SJSA1 (cell line): ENCODE measurements at regions not wholly inside any gene's neighbourhood (a gene's known extent, or its start where the extent isn't known, plus 50 kb on each side); places are given as distances from the start of the nearest gene placed in this dataset.
"Not testable (repeated sequence)": the region's sequence is repeated elsewhere in the genome, so short reads cannot be mapped to it uniquely, and the experiment has no call there.

Experiments used
- DNase-seq, 2 experiments: peaks; one replicate each; pipeline ENCODE4 v3.0.0-alpha.2; 2015 to 2020; ENCODE audit warnings: low spot score in 2 of 2, low read depth in 1 of 2
- H3K27ac ChIP-seq: fragments of 250-450 bp; sonication (Bioruptor Pico); 2 replicates; pipeline ENCODE4 v1.5.1; 2020; ENCODE audit warnings: mild to moderate bottlenecking, moderate library complexity
- H3K27me3 ChIP-seq: fragments of 250-450 bp; sonication (Bioruptor Pico); replicated peaks from 2 replicates; pipeline ENCODE4 v1.5.1; 2020; ENCODE audit warnings: mild to moderate bottlenecking, moderate library complexity
- H3K36me3 ChIP-seq: fragments of 250-450 bp; sonication (Bioruptor Pico); 2 replicates; pipeline ENCODE4 v1.5.1; 2020; ENCODE audit warnings: mild to moderate bottlenecking
- H3K4me1 ChIP-seq: fragments of 250-450 bp; sonication (Bioruptor Pico); replicated peaks from 2 replicates; pipeline ENCODE4 v1.6.1; 2021; ENCODE audit warnings: mild to moderate bottlenecking
- H3K4me3 ChIP-seq: fragments of 250-450 bp; sonication (Bioruptor Pico); 2 replicates; pipeline ENCODE4 v1.5.1; 2020; ENCODE audit warnings: mild to moderate bottlenecking
- H3K9me3 ChIP-seq: fragments of 250-450 bp; sonication (Bioruptor Pico); replicated peaks from 2 replicates; pipeline ENCODE4 v1.5.1; 2020; ENCODE audit warnings: mild to moderate bottlenecking

DNA sequence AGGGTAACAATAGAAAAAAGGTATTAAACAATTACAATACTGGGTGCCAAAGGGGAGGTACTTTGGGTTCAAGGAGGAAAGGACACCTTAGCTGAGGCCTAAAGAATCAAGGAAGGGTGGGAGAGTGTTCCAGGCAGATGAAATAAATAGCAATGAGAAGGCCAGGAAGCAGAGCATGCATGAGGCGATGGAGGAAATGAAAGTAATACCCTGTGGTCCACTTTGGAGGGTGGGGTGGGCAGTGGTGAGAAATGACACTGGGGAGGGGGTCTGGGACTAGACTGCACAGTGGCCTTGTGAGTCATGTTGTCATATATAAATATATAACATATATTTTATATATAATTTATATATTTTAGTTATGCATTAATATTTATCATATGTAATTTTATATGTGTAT, 55.9 kb downstream of the BHLHE40 start:
- H3K27me3 ChIP-seq, result no peaks in the 10 kb centered on the region
- H3K4me1 ChIP-seq, result no peaks in the 10 kb centered on the region
- no peak for DNase-seq
- no peaks in the 10 kb centered on the region for H3K36me3 ChIP-seq
- H3K9me3 ChIP-seq, result no peaks in the 10 kb centered on the region
- no peak overlapping the region for H3K27ac ChIP-seq
- H3K4me3 ChIP-seq, result no peak overlapping the region

DNA sequence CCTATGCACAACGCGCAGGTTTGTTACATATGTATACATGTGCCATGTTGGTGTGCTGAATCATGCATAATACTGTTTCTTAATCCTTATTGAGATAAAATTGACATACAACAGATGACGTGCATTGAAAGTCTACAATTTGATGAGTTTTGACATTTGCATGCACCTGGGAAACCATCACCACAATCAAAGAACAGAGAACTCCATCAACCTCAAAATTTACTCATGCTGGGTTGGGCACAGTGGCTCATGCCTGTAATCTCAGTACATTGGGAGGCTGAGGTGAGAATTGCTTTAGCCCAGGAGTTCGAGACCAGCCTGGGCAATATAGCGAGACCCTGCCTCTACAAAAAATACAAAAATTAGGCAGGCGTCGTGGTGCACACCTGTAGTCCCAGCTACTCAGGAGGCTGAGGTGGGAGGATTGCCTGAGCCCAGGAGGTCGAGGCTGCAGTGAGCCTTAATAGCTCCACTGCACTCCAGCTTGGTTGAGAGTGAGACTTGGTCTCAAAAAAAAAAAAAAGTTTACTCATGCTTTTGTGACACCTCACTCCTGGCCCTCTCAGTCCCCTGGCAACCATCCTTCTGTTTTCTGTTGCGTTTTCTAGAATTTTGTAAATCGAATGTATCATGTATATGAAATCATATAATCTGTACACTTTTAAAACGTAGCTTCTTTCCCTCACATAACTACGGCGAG, 56.6 kb downstream of the BHLHE40 start:
- no peak for DNase-seq
- no peak overlapping the region for H3K4me3 ChIP-seq

DNA sequence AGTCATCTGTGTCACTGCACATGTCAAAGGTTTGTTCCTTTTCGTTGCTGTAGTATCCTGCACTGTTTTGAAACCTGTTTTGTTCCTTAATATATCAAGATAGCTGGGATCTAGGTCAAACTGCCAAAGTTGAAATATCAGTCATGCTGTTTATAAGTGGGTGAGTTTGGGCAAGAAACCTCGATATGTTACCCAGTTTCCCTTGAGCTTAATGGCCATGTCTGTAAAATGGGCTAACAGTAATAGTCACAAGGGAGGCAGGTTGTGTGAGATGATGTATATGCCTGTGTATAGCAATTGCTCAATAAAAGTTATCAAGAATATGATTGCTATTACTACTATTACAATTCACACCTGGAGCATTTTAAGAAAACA, 57.1 kb downstream of the BHLHE40 start:
- Histone ChIP-seq H3K27me3 (no peaks in the 10 kb centered on the region), H3K36me3 (no peaks in the 10 kb centered on the region), H3K4me3 (no peak overlapping the region), H3K9me3 (no peaks in the 10 kb centered on the region), H3K27ac (no peak overlapping the region), H3K4me1 (no peaks in the 10 kb centered on the region)
- no peak for DNase-seq

More for the DNA sequence above, 56.6 kb downstream of the BHLHE40 start:
- Histone ChIP-seq H3K27ac (no peak overlapping the region), H3K27me3 (no peaks in the 10 kb centered on the region), H3K4me1 (no peaks in the 10 kb centered on the region), H3K36me3 (no peaks in the 10 kb centered on the region), H3K9me3 (no peaks in the 10 kb centered on the region)

DNA sequence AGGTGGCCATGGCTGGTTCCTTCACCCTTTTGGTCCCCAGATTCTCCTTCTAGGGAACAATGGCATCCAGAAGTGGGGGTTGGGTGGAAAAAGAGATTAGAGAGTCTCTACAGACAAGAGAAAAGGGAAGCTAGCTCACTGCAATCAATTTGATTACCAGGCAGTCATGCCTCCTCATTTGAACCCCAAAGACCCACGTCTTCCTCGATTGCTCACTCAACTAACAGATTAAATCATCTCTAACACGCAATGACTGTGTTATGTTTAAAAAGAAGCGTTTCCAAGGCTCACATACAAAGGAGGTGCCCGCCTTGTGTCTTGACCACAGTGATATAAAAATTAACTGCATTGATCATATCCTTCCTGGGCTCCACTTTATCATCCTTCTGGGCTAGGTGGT, 57.6 kb downstream of the BHLHE40 start:
- Histone ChIP-seq H3K9me3 (no peaks in the 10 kb centered on the region), H3K4me3 (no peak overlapping the region), H3K4me1 (no peaks in the 10 kb centered on the region), H3K36me3 (no peaks in the 10 kb centered on the region), H3K27me3 (no peaks in the 10 kb centered on the region), H3K27ac (no peak overlapping the region)
- DNase-seq, result no peak

- H3K4me1 ChIP-seq, result no peaks in the 10 kb centered on the region
- no peaks in the 10 kb centered on the region for H3K36me3 ChIP-seq
- no peaks in the 10 kb centered on the region for H3K9me3 ChIP-seq
- H3K27ac ChIP-seq, result no peak overlapping the region
- no peak for DNase-seq
- H3K27me3 ChIP-seq, result no peaks in the 10 kb centered on the region
- no peak overlapping the region for H3K4me3 ChIP-seq
Observed at GRCh38 chr3:5039585-5039984, 60.3 kb downstream of the BHLHE40 start.

DNA sequence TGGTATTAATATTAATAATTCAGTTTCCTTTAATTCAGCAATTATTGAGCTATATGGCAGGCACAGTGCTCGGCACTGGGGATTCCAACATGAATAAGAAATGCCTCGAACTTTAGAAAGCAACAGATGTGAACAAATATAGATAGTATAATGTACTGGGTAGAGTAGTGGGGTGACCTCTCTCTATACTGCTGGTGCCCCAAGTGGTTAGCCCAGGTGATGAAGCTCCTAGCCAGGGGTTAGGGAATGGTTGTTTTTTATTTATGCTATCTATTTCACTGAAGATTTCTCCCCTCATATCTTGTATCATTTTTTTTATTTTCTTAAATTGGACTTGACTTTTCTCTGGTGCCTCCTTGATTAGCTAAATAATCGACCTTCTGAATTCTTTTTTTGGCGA, 62.1 kb downstream of the BHLHE40 start:
- Histone ChIP-seq H3K27ac (no peak overlapping the region), H3K27me3 (no peaks in the 10 kb centered on the region), H3K4me3 (no peak overlapping the region), H3K36me3 (no peaks in the 10 kb centered on the region), H3K4me1 (no peaks in the 10 kb centered on the region), H3K9me3 (no peaks in the 10 kb centered on the region)
- no peak for DNase-seq

- Histone ChIP-seq H3K27me3 (no peaks in the 10 kb centered on the region), H3K4me1 (no peaks in the 10 kb centered on the region), H3K27ac (no peak overlapping the region), H3K9me3 (no peaks in the 10 kb centered on the region; the same call in 1 of the 2 replicates), H3K4me3 (no peak overlapping the region), H3K36me3 (no peaks in the 10 kb centered on the region)
- DNase-seq, result no peak
Observed at GRCh38 chr3:5045961-5046360, 66.7 kb downstream of the BHLHE40 start.

- H3K27ac ChIP-seq, result no peak overlapping the region
- no peaks in the 10 kb centered on the region for H3K27me3 ChIP-seq
- no peaks in the 10 kb centered on the region; the same call in 1 of the 2 replicates for H3K4me1 ChIP-seq
- H3K4me3 ChIP-seq, result no peak overlapping the region
- H3K36me3 ChIP-seq, result no peaks in the 10 kb centered on the region
- DNase-seq, result no peak
- H3K9me3 ChIP-seq, result no peaks in the 10 kb centered on the region; the same call in 1 of the 2 replicates
Observed at GRCh38 chr3:5047764-5048419, 68.7 kb downstream of the BHLHE40 start.

DNA sequence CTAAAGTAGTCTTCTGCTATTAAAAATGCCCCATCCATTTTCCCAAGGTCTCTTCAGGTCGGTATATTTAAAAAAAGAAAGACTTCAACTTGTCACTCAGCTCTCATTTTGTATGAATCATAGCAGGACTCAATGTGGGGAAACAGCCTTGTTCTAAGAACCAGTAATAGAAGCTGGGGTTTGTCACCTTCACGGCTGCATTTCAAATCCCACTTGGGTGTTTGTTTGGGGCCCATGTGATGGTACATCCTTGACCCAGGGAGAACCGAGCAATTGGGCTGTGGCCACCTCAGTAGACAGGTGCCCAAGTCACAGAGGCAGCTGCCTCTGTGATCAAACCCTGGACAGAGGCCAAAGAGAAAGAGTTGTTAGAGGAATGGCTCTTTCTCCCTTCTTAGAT, 70.3 kb upstream of the ARL8B start:
- no peak overlapping the region for H3K4me3 ChIP-seq
- H3K27ac ChIP-seq, result no peak overlapping the region
- no peaks in the 10 kb centered on the region; the same call in 1 of the 2 replicates for H3K9me3 ChIP-seq
- H3K27me3 ChIP-seq, result no peaks in the 10 kb centered on the region
- H3K4me1 ChIP-seq, result peaks cover 4% of the 10 kb centered on the region
- DNase-seq, result no peak
- H3K36me3 ChIP-seq, result no peaks in the 10 kb centered on the region

DNA sequence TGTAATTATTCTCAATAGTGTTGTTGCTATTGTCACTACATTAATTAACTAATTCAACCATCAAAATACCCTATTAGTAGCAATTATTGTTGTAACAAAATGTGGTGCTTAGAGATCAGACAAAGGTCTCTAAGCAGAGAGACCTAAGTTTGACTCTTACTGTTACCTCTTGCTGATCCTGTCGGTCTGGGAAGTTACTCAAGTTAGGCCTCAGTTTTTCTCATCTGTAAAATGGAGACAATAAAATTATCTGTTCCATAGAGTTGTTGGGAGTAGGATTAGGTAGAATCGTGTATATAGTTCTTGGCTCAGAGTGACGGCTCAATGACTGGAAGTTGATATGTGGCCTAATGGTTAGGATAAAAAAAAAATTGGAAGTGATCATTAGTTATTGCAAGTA, 69.8 kb upstream of the ARL8B start:
- no peak for DNase-seq
- Histone ChIP-seq H3K36me3 (no peaks in the 10 kb centered on the region), H3K9me3 (no peaks in the 10 kb centered on the region; the same call in 1 of the 2 replicates), H3K4me1 (peaks cover 4% of the 10 kb centered on the region), H3K27ac (no peak overlapping the region), H3K4me3 (no peak overlapping the region), H3K27me3 (no peaks in the 10 kb centered on the region)

DNA sequence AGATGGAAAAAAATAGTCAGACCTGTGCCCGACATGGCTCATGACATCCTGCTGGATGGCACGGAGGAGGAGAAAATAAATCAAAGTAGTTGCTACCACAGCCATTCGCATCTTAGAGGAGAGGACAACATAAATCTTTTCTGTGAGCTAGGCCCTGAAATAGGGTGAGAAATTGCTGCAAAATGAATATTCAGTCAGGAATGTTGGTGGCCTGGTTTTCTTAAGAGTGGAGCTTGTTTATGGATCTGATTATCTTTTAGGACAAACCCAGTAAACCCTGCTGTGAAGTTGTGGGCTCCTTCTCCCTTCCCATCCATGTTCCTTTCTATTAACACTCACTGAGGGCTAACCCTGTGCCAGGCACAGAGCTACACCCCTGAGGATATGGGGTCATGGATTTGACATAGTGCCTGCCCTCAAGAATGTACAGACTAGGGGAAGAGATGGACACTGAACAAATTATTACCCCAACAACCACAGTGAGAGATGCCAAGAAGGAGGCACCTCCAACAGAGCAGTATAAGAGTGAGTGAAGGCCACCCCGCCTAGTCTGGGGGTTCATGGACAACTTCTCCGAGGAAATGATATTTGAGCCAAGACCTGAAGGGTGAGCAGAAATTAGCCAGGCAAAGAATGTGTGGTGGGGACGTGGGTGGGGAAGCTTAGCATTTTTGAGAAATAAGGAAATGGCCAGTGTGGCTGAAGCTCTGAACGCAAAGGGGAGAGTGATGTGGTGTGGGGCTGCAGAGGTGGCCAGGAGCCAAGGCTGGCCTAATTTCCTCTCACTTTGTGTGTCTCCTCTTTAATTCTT, 68.9 kb upstream of the ARL8B start:
- Histone ChIP-seq H3K27me3 (no peaks in the 10 kb centered on the region), H3K9me3 (no peaks in the 10 kb centered on the region), H3K36me3 (no peaks in the 10 kb centered on the region), H3K4me3 (no peak overlapping the region), H3K27ac (no peak overlapping the region), H3K4me1 (peaks cover 4% of the 10 kb centered on the region)
- DNase-seq, result no peak

DNA sequence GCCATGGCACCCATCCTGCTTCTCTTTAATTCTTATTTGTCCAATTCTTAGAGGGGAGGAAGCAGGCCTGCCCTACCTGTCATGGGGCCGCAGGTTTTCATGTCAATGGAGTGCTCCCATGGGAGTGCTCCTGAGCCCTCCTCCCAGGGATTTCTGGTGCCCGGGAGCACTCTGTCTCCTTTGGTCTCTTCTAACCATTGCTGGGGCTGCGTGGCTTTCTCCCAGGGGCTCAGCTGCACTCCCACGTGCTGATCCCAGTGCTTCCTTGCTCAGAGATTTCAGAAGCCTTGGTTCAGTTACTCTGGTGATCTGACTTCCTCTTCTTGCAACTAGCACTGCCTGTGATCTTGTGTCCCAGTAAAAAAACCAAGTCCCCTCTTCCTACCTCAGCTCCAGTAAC, 68.0 kb upstream of the ARL8B start:
- Histone ChIP-seq H3K4me3 (no peak overlapping the region), H3K27me3 (no peaks in the 10 kb centered on the region), H3K4me1 (peaks cover 4% of the 10 kb centered on the region), H3K36me3 (no peaks in the 10 kb centered on the region), H3K27ac (no peak overlapping the region), H3K9me3 (no peaks in the 10 kb centered on the region)
- no peak for DNase-seq

GRCh38 chr3:5054579-5054978, 67.5 kb upstream of the ARL8B start:
- DNase-seq, H3K36me3 ChIP-seq, H3K4me3 ChIP-seq, H3K9me3 ChIP-seq, H3K4me1 ChIP-seq, H3K27me3 ChIP-seq, H3K27ac ChIP-seq: not testable (repeated sequence)
